PC-9 (cell line): ENCODE measurements at regions not wholly inside any gene's neighbourhood (a gene's known extent, or its start where the extent isn't known, plus 50 kb on each side); places are given as distances from the start of the nearest gene placed in this dataset.

Source experiments
- EZH2 ChIP-seq: fragments of 200-600 bp; sonication (generic); IDR thresholded peaks from 2 replicates; pipeline ENCODE4 v1.8.0; 2017; ENCODE audit warnings: antibody characterized with exemption, low read depth
- TF ChIP-seq, protein P1 (sequence below): fragments of 200-600 bp; sonication (generic); conservative IDR thresholded peaks from 2 replicates; pipeline ENCODE4 v1.6.1; 2017; ENCODE audit warnings: mixed run types, antibody characterized with exemption, mild to moderate bottlenecking, moderate library complexity

DNA sequence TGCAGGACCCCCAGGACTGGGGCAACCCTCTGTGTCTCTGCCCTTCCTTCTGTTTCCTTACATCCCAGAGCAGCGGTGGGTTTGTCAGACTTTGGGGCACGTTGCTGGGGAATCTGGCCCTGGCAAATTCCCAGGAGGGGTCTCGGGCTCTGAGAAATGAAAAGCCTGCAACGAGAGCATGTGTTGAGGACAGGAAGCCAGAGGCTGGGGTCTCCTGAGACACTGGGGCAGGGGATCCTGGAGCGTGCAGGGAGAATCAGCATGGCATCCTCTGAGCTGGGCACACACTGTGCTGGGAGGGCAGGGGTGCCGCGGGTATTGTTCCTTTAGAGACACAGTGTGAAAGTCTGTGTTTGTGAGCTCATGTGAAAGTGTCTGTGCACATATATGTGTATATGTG lies 279.9 kb upstream of the PPP2R2D start:
- TF ChIP-seq, protein P1, sequence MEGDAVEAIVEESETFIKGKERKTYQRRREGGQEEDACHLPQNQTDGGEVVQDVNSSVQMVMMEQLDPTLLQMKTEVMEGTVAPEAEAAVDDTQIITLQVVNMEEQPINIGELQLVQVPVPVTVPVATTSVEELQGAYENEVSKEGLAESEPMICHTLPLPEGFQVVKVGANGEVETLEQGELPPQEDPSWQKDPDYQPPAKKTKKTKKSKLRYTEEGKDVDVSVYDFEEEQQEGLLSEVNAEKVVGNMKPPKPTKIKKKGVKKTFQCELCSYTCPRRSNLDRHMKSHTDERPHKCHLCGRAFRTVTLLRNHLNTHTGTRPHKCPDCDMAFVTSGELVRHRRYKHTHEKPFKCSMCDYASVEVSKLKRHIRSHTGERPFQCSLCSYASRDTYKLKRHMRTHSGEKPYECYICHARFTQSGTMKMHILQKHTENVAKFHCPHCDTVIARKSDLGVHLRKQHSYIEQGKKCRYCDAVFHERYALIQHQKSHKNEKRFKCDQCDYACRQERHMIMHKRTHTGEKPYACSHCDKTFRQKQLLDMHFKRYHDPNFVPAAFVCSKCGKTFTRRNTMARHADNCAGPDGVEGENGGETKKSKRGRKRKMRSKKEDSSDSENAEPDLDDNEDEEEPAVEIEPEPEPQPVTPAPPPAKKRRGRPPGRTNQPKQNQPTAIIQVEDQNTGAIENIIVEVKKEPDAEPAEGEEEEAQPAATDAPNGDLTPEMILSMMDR: no peak
- TF ChIP-seq EZH2: no peak
